ENCODE measurements at regions not wholly inside any gene's neighbourhood (a gene's known extent, or its start where the extent isn't known, plus 50 kb on each side); places are given as distances from the start of the nearest gene placed in this dataset.

DNA sequence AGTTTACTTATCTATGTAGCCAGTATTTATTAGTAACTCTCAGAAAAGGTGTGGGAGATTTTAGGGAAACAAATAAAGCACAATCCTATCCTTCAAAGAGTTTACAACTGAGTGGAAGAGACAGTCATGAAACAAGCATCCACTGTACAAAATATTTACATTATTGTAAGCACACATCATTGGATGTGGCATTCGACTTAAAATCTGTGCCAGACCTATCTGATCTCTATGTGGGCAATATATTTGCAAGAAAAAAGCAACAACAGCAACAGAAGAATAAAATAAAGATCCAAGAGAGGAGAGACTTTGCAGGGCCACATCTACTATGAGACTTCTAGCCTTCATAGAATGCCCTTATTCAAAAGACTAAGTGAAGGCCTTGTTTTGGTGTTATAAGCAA, 882.1 kb upstream of the PIK3C3 start:
- no peaks in the 10 kb centered on the region for H3K4me1 ChIP-seq
- intact Hi-C loops (cut with DNase I; ENCODE audit: low total_unique reads) = no loop called here
- H3K36me3 ChIP-seq (ENCODE audit: low read depth, missing control alignments) = no peaks in the 10 kb centered on the region
- no peak overlapping the region for H3K27ac ChIP-seq
- H3K9me3 ChIP-seq = no peaks in the 10 kb centered on the region
- no peaks in the 10 kb centered on the region for H3K27me3 ChIP-seq
- DNase-seq = no peak
- no peak overlapping the region for H3K4me3 ChIP-seq
- no peak for TF ChIP-seq CTCF (IDR thresholded peaks at IDR 0.05)
- TF ChIP-seq POLR2A (IDR thresholded peaks at IDR 0.05) = no peak
- 63% methylated on average over 1 of the region's 1 CpG; no CpG with 5 or more reads in 1 of the 2 donors for WGBS, 2 donors

- no peak for DNase-seq
- 76 to 85% methylated on average over 4 of the region's 4 CpGs for WGBS, 2 donors
- Histone ChIP-seq H3K9me3 (no peaks in the 10 kb centered on the region), H3K4me3 (no peak overlapping the region), H3K36me3 (ENCODE audit: low read depth, missing control alignments) (no peaks in the 10 kb centered on the region), H3K27me3 (no peaks in the 10 kb centered on the region), H3K4me1 (no peaks in the 10 kb centered on the region), H3K27ac (no peak overlapping the region)
- TF ChIP-seq CTCF (IDR thresholded peaks at IDR 0.05) = no peak
- TF ChIP-seq POLR2A (IDR thresholded peaks at IDR 0.05) = no peak
- intact Hi-C loops (cut with DNase I; ENCODE audit: low total_unique reads) = no loop called here
These were observed 883.2 kb upstream of the PIK3C3 start for GRCh38 chr18:41071826-41072225.

GRCh38 chr18:41069167-41069566, 885.9 kb upstream of the PIK3C3 start:
- WGBS, 2 donors = 84 to 91% methylated on average over 7 of the region's 7 CpGs
- Histone ChIP-seq H3K9me3 (no peaks in the 10 kb centered on the region), H3K27me3 (no peaks in the 10 kb centered on the region), H3K4me1 (no peaks in the 10 kb centered on the region), H3K36me3 (ENCODE audit: low read depth, missing control alignments) (no peaks in the 10 kb centered on the region), H3K27ac (no peak overlapping the region), H3K4me3 (no peak overlapping the region)
- TF ChIP-seq CTCF (IDR thresholded peaks at IDR 0.05) (no peak), POLR2A (IDR thresholded peaks at IDR 0.05) (no peak)
- intact Hi-C loops (cut with DNase I; ENCODE audit: low total_unique reads) = no loop called here
- no peak for DNase-seq

DNA sequence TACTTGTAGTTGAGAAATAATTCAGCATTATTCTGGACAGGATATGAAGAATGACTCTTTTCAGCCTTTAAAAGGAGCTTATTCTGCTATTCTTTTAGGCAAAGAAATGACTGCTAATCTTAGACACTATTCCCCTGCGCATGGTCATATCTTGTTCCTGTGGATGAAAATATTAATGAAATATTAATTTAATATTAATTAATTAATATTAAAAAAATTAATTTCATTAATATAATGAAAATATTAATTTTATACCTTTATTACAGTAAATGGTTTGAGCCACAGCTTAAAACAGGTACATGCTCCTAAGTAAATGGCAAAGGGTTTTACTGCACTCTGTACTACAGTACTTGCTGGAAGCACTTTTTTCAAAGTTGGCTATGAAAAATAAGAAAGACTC, 890.1 kb upstream of the PIK3C3 start:
- TF ChIP-seq CTCF (IDR thresholded peaks at IDR 0.05) (no peak), POLR2A (IDR thresholded peaks at IDR 0.05) (no peak)
- Histone ChIP-seq H3K27me3 (no peaks in the 10 kb centered on the region), H3K4me3 (no peak overlapping the region), H3K27ac (no peak overlapping the region), H3K4me1 (no peaks in the 10 kb centered on the region), H3K36me3 (ENCODE audit: low read depth, missing control alignments) (no peaks in the 10 kb centered on the region), H3K9me3 (no peaks in the 10 kb centered on the region)
- WGBS, 2 donors = 0 to 4% methylated on average over 1 of the region's 1 CpG
- DNase-seq = no peak
- intact Hi-C loops (cut with DNase I; ENCODE audit: low total_unique reads) = no loop called here

DNA sequence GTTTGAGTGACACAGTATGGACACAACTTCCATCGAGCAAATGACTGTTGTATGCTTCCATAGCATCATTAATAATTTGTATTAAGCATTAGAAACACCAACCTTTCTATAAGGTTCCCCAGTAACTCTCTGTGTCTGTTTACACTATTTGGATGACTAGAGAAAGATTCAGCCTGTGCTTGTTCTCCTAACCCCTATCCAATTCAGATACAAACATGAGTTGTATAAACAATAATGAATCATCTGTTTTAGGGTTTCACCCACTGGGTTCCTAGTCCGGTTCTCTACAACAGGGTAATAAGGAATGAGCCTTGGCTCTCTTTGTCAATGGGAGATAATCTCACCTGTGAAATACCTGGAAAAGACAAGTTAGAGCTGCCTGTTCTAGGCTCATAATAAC, 894.1 kb upstream of the PIK3C3 start:
- intact Hi-C loops (cut with DNase I; ENCODE audit: low total_unique reads) = no loop called here
- H3K36me3 ChIP-seq (ENCODE audit: low read depth, missing control alignments) = no peaks in the 10 kb centered on the region
- H3K9me3 ChIP-seq = no peaks in the 10 kb centered on the region
- H3K4me3 ChIP-seq = no peak overlapping the region
- TF ChIP-seq POLR2A (IDR thresholded peaks at IDR 0.05) (no peak), CTCF (IDR thresholded peaks at IDR 0.05) (no peak)
- 82 to 90% methylated on average over 2 of the region's 2 CpGs for WGBS, 2 donors
- no peaks in the 10 kb centered on the region for H3K4me1 ChIP-seq
- no peak overlapping the region for H3K27ac ChIP-seq
- no peaks in the 10 kb centered on the region for H3K27me3 ChIP-seq
- no peak for DNase-seq

All from testis (tissue), 2 donors.